ENCODE measurements at regions not wholly inside any gene's neighbourhood (a gene's known extent, or its start where the extent isn't known, plus 50 kb on each side); places are given as distances from the start of the nearest gene placed in this dataset.

- H3K9me3 ChIP-seq (ENCODE audit: control insufficient read depth, low read length) = no peaks in the 10 kb centered on the region
- H3K27ac ChIP-seq = no peak overlapping the region
- H3K9ac ChIP-seq = no peak overlapping the region
- no peaks in the 10 kb centered on the region for H3K79me2 ChIP-seq
- H3K36me3 ChIP-seq (ENCODE audit: control insufficient read depth, insufficient read depth, low read length) = no peaks in the 10 kb centered on the region
- H3K27me3 ChIP-seq (ENCODE audit: control insufficient read depth, insufficient read depth, low read length) = no peaks in the 10 kb centered on the region
- no peak overlapping the region for H2AFZ ChIP-seq
- H3K4me2 ChIP-seq (ENCODE audit: low read length) = no peak overlapping the region
- peaks cover 14% of the 10 kb centered on the region for H3K4me1 ChIP-seq
- TF ChIP-seq, protein P1, sequence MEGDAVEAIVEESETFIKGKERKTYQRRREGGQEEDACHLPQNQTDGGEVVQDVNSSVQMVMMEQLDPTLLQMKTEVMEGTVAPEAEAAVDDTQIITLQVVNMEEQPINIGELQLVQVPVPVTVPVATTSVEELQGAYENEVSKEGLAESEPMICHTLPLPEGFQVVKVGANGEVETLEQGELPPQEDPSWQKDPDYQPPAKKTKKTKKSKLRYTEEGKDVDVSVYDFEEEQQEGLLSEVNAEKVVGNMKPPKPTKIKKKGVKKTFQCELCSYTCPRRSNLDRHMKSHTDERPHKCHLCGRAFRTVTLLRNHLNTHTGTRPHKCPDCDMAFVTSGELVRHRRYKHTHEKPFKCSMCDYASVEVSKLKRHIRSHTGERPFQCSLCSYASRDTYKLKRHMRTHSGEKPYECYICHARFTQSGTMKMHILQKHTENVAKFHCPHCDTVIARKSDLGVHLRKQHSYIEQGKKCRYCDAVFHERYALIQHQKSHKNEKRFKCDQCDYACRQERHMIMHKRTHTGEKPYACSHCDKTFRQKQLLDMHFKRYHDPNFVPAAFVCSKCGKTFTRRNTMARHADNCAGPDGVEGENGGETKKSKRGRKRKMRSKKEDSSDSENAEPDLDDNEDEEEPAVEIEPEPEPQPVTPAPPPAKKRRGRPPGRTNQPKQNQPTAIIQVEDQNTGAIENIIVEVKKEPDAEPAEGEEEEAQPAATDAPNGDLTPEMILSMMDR (IDR thresholded peaks at IDR 0.05) = no peak
- H3K4me3 ChIP-seq (ENCODE audit: low read depth, low read length) = no peak overlapping the region
Measured at GRCh38 chr6:134603561-134603960, 285.6 kb upstream of the SGK1 start.

- H3K4me1 ChIP-seq = peaks cover 12% of the 10 kb centered on the region
- no peak overlapping the region for H3K4me2 ChIP-seq (ENCODE audit: low read length)
- H3K79me2 ChIP-seq = no peaks in the 10 kb centered on the region
- no peak overlapping the region for H2AFZ ChIP-seq
- no peak overlapping the region for H3K9ac ChIP-seq
- H3K4me3 ChIP-seq (ENCODE audit: low read depth, low read length) = no peak overlapping the region
- no peaks in the 10 kb centered on the region for H3K27me3 ChIP-seq (ENCODE audit: control insufficient read depth, insufficient read depth, low read length)
- no peak overlapping the region for H3K27ac ChIP-seq
- TF ChIP-seq, protein P1 (IDR thresholded peaks at IDR 0.05) = no peak
- no peaks in the 10 kb centered on the region for H3K9me3 ChIP-seq (ENCODE audit: control insufficient read depth, low read length)
- no peaks in the 10 kb centered on the region for H3K36me3 ChIP-seq (ENCODE audit: control insufficient read depth, insufficient read depth, low read length)
Measured at GRCh38 chr6:134602123-134602522, 284.2 kb upstream of the SGK1 start.

DNA sequence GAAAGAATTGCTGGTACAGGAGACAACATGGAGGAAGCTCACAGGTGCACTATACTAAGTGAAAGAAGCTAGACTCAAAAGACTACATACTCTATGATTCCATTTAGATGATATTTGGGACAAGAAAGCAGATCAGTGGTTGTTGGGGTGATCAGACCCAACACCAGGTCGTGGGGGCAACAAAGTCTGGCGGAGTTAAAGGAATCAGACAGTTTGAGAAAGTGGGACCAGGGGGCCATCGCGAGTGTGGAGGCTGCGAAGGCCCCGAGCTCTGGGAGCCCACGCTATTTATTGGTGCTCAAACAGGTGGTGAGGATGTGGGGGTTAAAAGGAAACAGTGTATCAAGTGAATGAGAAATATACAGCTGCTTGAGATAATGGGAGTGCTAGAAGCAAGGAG, 282.8 kb upstream of the SGK1 start:
- Histone ChIP-seq H3K79me2 (no peaks in the 10 kb centered on the region), H3K4me3 (ENCODE audit: low read depth, low read length) (no peak overlapping the region), H2AFZ (no peak overlapping the region), H3K36me3 (ENCODE audit: control insufficient read depth, insufficient read depth, low read length) (no peaks in the 10 kb centered on the region), H3K4me1 (peaks cover 12% of the 10 kb centered on the region), H3K27ac (no peak overlapping the region), H3K4me2 (ENCODE audit: low read length) (no peak overlapping the region), H3K9ac (no peak overlapping the region), H3K27me3 (ENCODE audit: control insufficient read depth, insufficient read depth, low read length) (no peaks in the 10 kb centered on the region), H3K9me3 (ENCODE audit: control insufficient read depth, low read length) (no peaks in the 10 kb centered on the region)
- TF ChIP-seq, protein P1 (IDR thresholded peaks at IDR 0.05) = no peak

GRCh38 chr6:134599079-134599478, 281.2 kb upstream of the SGK1 start:
- Histone ChIP-seq H3K9me3 (ENCODE audit: control insufficient read depth, low read length) (no peaks in the 10 kb centered on the region), H3K79me2 (no peaks in the 10 kb centered on the region), H3K4me1 (peaks cover 12% of the 10 kb centered on the region), H3K36me3 (ENCODE audit: control insufficient read depth, insufficient read depth, low read length) (no peaks in the 10 kb centered on the region), H3K27me3 (ENCODE audit: control insufficient read depth, insufficient read depth, low read length) (no peaks in the 10 kb centered on the region), H3K9ac (no peak overlapping the region), H3K4me3 (ENCODE audit: low read depth, low read length) (no peak overlapping the region), H3K4me2 (ENCODE audit: low read length) (no peak overlapping the region), H2AFZ (peak overlapping the region; percentile 52), H3K27ac (no peak overlapping the region)
- TF ChIP-seq, protein P1 (IDR thresholded peaks at IDR 0.05) = no peak

DNA sequence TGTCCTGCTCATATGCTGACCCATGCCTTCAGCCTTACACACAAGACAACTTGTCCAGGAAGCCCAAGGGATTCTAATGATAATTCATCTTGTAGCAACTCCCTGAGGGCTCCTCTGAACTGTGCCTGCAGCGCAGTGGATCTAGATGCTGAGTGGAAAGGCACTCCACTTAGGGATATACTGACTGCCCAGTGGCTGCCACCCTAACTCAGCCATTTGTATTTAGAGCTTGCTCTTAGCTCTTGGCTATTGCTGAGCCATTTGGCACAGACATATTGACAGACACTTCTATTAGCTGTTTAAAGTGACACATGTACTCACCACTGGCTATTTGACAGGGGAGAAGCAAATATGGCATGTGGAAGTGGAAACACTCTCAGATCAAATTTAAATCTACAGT, 278.3 kb upstream of the SGK1 start:
- Histone ChIP-seq H3K4me3 (ENCODE audit: low read depth, low read length) (no peak overlapping the region), H3K36me3 (ENCODE audit: control insufficient read depth, insufficient read depth, low read length) (no peaks in the 10 kb centered on the region), H3K9ac (no peak overlapping the region), H2AFZ (peak overlapping the region; percentile 28), H3K4me2 (ENCODE audit: low read length) (no peak overlapping the region), H3K9me3 (ENCODE audit: control insufficient read depth, low read length) (no peaks in the 10 kb centered on the region), H3K27ac (no peak overlapping the region), H3K27me3 (ENCODE audit: control insufficient read depth, insufficient read depth, low read length) (no peaks in the 10 kb centered on the region), H3K79me2 (no peaks in the 10 kb centered on the region), H3K4me1 (peaks cover 18% of the 10 kb centered on the region)
- TF ChIP-seq, protein P1 (IDR thresholded peaks at IDR 0.05) = no peak
